Ishikawa (cell line): ENCODE measurements at regions not wholly inside any gene's neighbourhood (a gene's known extent, or its start where the extent isn't known, plus 50 kb on each side); places are given as distances from the start of the nearest gene placed in this dataset.
A peak's percentile ranks its signal among the peaks of the same experiment; 100 is the strongest.

Experiments
- CEBPB ChIP-seq: IDR thresholded peaks from 2 replicates; pipeline ENCODE4 v1.6.1; 2012
- CREB1 ChIP-seq: IDR thresholded peaks from 2 replicates; pipeline ENCODE4 v1.6.1; 2012; ENCODE audit warnings: low read depth
- EGR1 ChIP-seq: IDR thresholded peaks from 2 replicates; pipeline ENCODE4 v1.6.1; 2012
- EP300 ChIP-seq: IDR thresholded peaks from 2 replicates; pipeline ENCODE4 v1.6.1; 2012; ENCODE audit warnings: borderline replicate concordance
- FOXM1 ChIP-seq: IDR thresholded peaks from 2 replicates; pipeline ENCODE4 v1.6.1; 2012; ENCODE audit warnings: low read depth, borderline replicate concordance
- MAX ChIP-seq: IDR thresholded peaks from 2 replicates; pipeline ENCODE4 v1.6.1; 2012
- NFIC ChIP-seq: IDR thresholded peaks from 2 replicates; pipeline ENCODE4 v1.6.1; 2012
- RAD21 ChIP-seq: IDR thresholded peaks from 2 replicates; pipeline ENCODE4 v1.6.1; 2012; ENCODE audit warnings: low read depth
- REST ChIP-seq: IDR thresholded peaks from 2 replicates; pipeline ENCODE4 v1.6.1; 2012; ENCODE audit warnings: low read depth, mild to moderate bottlenecking
- TAF1 ChIP-seq: IDR thresholded peaks from 2 replicates; pipeline ENCODE4 v1.6.1; 2012; ENCODE audit warnings: low read depth, mild to moderate bottlenecking
- TCF12 ChIP-seq: IDR thresholded peaks from 2 replicates; pipeline ENCODE4 v1.6.1; 2012; ENCODE audit warnings: low read depth
- TEAD4 ChIP-seq: IDR thresholded peaks from 2 replicates; pipeline ENCODE4 v1.6.1; 2012
- USF1 ChIP-seq: IDR thresholded peaks from 2 replicates; pipeline ENCODE4 v1.6.1; 2012
- YY1 ChIP-seq: IDR thresholded peaks from 2 replicates; pipeline ENCODE4 v1.6.1; 2012; ENCODE audit warnings: low read depth
- ZBTB7A ChIP-seq: IDR thresholded peaks from 2 replicates; pipeline ENCODE4 v1.6.1; 2012; ENCODE audit warnings: low read depth

GRCh38 chr4:182143086-182143821 is 99.9 kb upstream of the TENM3 start:
- TF ChIP-seq ZBTB7A = 0 out of 2 replicates have a peak, but pooled peaks have one; percentile 29
- no peak for TF ChIP-seq TEAD4

GRCh38 chr4:182143822-182144625 is 99.2 kb upstream of the TENM3 start:
- no peak for TF ChIP-seq EP300
- 0 out of 2 replicates have a peak, but pooled peaks have one; percentile 34 for TF ChIP-seq ZBTB7A
- no peak for TF ChIP-seq REST
- TF ChIP-seq EGR1 = peak; percentile 69; the same call in 1 of the 2 replicates
- no peak for TF ChIP-seq RAD21
- TF ChIP-seq TCF12 = peak; percentile 34; the same call in 1 of the 2 replicates
- 0 out of 2 replicates have a peak, but pooled peaks have one; percentile 31 for TF ChIP-seq USF1
- TF ChIP-seq TEAD4 = no peak
- TF ChIP-seq CEBPB = no peak
- no peak for TF ChIP-seq NFIC
- peak; percentile 42; the same call in 1 of the 2 replicates for TF ChIP-seq FOXM1
- no peak for TF ChIP-seq YY1
- peak; percentile 77 for TF ChIP-seq TAF1
- TF ChIP-seq CREB1 = no peak
- peak; percentile 91 for TF ChIP-seq MAX

GRCh38 chr4:182144626-182145333 is 98.4 kb upstream of the TENM3 start:
- TF ChIP-seq EGR1 (peak; percentile 61), TEAD4 (no peak)

GRCh38 chr4:182145334-182145905 is 97.8 kb upstream of the TENM3 start:
- TF ChIP-seq NFIC (0 out of 2 replicates have a peak, but pooled peaks have one; percentile 7), TEAD4 (no peak), MAX (no peak; the same call in 1 of the 2 replicates), EGR1 (no peak; the same call in 1 of the 2 replicates)

GRCh38 chr4:182147391-182147790 is 95.8 kb upstream of the TENM3 start:
- no peak for TF ChIP-seq RAD21
- 0 out of 2 replicates have a peak, but pooled peaks have one; percentile 17 for TF ChIP-seq MAX
- no peak for TF ChIP-seq CEBPB

- TF ChIP-seq NFIC (no peak), TEAD4 (no peak), TAF1 (no peak), RAD21 (no peak), CREB1 (no peak)
Measured at GRCh38 chr4:182150645-182151044, 92.6 kb upstream of the TENM3 start.

GRCh38 chr4:182155806-182156205 is 87.4 kb upstream of the TENM3 start:
- TF ChIP-seq EGR1 = no peak
- TF ChIP-seq YY1 = no peak
- no peak for TF ChIP-seq RAD21
- no peak for TF ChIP-seq TCF12
- TF ChIP-seq TEAD4 = no peak
- no peak for TF ChIP-seq TAF1
- no peak for TF ChIP-seq CEBPB
- TF ChIP-seq MAX = no peak
- TF ChIP-seq REST = no peak
- no peak for TF ChIP-seq USF1
- TF ChIP-seq NFIC = no peak
- no peak for TF ChIP-seq ZBTB7A
